ENCODE measurements at regions not wholly inside any gene's neighbourhood (a gene's known extent, or its start where the extent isn't known, plus 50 kb on each side); places are given as distances from the start of the nearest gene placed in this dataset.

DNA sequence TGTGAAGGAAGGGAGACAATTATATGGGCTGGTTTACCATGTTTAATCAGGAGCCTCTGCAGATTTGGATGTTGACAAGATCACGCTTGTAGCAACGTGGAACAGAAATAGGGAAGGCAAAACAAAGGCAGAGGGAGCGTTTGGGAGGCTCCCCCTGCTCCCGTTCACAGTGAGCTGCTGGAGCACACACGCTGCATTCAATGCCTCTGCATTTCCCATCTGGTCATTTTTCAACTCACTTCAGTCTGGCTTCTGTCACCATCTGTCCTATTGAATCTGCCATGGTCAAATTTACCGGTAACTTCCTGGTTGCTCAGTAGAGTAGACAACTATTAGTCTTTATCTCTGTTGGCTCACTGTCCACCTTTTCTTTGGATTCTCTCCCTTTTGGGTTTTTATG lies 91.0 kb downstream of the NHLRC3 start:
- no peak for TF ChIP-seq POLR2AphosphoS5 (IDR thresholded peaks at IDR 0.05)
- TF ChIP-seq POLR2A (IDR thresholded peaks at IDR 0.05) = no peak
- TF ChIP-seq EP300 (IDR thresholded peaks at IDR 0.05) = no peak
- TF ChIP-seq, protein P1, sequence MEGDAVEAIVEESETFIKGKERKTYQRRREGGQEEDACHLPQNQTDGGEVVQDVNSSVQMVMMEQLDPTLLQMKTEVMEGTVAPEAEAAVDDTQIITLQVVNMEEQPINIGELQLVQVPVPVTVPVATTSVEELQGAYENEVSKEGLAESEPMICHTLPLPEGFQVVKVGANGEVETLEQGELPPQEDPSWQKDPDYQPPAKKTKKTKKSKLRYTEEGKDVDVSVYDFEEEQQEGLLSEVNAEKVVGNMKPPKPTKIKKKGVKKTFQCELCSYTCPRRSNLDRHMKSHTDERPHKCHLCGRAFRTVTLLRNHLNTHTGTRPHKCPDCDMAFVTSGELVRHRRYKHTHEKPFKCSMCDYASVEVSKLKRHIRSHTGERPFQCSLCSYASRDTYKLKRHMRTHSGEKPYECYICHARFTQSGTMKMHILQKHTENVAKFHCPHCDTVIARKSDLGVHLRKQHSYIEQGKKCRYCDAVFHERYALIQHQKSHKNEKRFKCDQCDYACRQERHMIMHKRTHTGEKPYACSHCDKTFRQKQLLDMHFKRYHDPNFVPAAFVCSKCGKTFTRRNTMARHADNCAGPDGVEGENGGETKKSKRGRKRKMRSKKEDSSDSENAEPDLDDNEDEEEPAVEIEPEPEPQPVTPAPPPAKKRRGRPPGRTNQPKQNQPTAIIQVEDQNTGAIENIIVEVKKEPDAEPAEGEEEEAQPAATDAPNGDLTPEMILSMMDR (IDR thresholded peaks at IDR 0.05) = no peak
- WGBS, 2 donors = 68 to 71% methylated on average over 6 of the region's 6 CpGs
- Histone ChIP-seq H3K4me1 (no peaks in the 10 kb centered on the region), H3K9me3 (no peaks in the 10 kb centered on the region), H3K36me3 (no peaks in the 10 kb centered on the region), H3K27ac (no peak overlapping the region), H3K4me3 (no peak overlapping the region), H3K27me3 (no peaks in the 10 kb centered on the region)
- intact Hi-C loops (cut with DNase I) = no loop called here
- no peak for DNase-seq

DNA sequence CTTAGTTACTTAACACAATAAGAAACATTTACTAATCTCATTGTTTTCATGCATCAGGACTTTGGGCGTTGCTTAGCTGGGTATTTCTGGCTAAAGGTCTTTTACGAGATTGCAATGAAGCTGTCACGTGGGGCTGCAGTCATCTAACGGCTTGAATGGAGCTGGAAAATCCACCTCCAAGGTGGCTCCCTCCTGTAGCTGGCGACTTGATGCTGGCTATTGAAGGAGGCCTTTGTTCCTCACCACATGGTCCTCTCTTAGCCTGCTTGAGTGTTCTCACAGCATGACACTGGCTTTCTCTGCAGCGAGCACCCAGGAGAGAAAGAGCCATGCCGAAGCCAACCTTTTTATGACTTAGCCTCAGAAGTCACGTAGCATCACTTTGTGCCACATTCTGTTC lies 92.0 kb downstream of the NHLRC3 start:
- Histone ChIP-seq H3K9me3 (no peaks in the 10 kb centered on the region), H3K27ac (no peak overlapping the region), H3K4me3 (no peak overlapping the region), H3K4me1 (no peaks in the 10 kb centered on the region), H3K27me3 (no peaks in the 10 kb centered on the region), H3K36me3 (no peaks in the 10 kb centered on the region)
- WGBS, 2 donors = 84 to 85% methylated on average over 8 of the region's 8 CpGs
- intact Hi-C loops (cut with DNase I) = no loop called here
- no peak for DNase-seq
- no peak for TF ChIP-seq POLR2A (IDR thresholded peaks at IDR 0.05)
- TF ChIP-seq POLR2AphosphoS5 (IDR thresholded peaks at IDR 0.05) = no peak
- TF ChIP-seq, protein P1 (IDR thresholded peaks at IDR 0.05) = no peak
- no peak for TF ChIP-seq EP300 (IDR thresholded peaks at IDR 0.05)

DNA sequence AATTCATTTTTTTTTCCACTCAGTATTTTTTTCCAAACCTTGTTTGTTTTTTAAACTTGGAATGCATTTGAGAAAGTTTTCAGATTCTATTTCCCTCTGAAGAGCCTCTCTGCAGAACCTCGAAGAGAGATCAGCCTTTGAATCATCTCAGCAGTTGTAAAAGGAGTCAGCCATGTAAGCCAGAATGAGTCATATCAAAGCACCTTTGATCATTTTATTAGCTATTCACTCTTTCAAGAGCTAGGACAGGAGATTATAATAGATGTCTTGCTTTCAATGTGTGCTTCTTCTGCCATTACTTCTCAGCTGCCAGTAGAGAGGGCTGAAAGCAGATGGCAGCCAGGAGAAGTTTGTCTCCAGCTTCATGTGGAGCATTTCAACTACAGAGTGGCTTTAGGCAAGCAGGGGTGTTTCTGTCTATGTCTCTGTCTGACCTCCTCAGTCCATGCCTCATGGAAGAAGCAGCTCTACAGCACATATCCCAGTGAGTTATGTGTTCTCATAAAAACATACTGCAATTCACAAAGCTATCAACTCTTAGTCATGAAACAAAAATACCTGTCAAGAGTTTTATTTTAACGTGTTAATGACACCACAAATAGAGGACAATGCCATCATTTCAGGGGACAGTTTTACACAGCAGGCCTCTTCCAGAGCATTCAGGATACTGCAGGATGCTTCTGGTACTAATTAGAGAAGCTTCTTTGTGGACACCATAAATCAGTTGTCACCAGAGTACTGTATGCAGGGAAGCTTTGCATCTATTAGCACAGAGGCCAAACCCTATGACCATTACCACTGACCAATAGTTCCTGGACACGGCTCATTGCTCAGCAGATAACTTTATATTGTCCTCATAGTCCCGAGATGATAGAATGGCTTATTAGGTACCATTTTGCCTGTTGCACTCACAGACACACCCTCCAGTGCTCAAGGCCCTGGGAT lies 94.3 kb downstream of the NHLRC3 start:
- no peak overlapping the region for H3K4me3 ChIP-seq
- 50 to 61% methylated on average over 4 of the region's 4 CpGs for WGBS, 2 donors
- no peak overlapping the region for H3K27ac ChIP-seq
- intact Hi-C loops (cut with DNase I) = no loop called here
- H3K9me3 ChIP-seq = no peaks in the 10 kb centered on the region
- DNase-seq = no peak
- no peaks in the 10 kb centered on the region for H3K27me3 ChIP-seq
- TF ChIP-seq, protein P1 (IDR thresholded peaks at IDR 0.05) = no peak
- no peak for TF ChIP-seq POLR2A (IDR thresholded peaks at IDR 0.05)
- no peak for TF ChIP-seq EP300 (IDR thresholded peaks at IDR 0.05)
- no peak for TF ChIP-seq POLR2AphosphoS5 (IDR thresholded peaks at IDR 0.05)
- H3K36me3 ChIP-seq = no peaks in the 10 kb centered on the region
- no peaks in the 10 kb centered on the region for H3K4me1 ChIP-seq

DNA sequence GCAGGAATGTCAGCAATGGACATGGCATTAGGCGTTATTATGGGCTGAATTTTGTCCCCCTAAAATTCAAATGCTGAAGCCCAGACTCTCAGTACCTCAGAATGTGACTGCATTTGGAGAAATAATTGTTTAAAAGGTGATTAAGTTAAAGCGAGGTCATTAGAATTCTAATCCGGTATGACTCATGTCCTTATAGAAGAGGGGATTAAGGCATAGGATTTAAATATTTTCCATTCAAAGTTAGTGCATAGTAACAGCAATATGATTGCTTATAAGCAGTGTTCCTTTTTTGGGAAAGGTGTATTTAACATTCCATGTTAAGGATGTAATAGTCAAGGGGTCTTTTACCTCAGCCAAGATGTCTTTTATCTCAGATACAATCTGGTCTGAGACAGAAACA lies 95.5 kb downstream of the NHLRC3 start:
- 89 to 92% methylated on average over 3 of the region's 3 CpGs for WGBS, 2 donors
- Histone ChIP-seq H3K27ac (no peak overlapping the region), H3K4me3 (no peak overlapping the region), H3K36me3 (no peaks in the 10 kb centered on the region), H3K27me3 (no peaks in the 10 kb centered on the region), H3K4me1 (no peaks in the 10 kb centered on the region), H3K9me3 (no peaks in the 10 kb centered on the region)
- no peak for DNase-seq
- intact Hi-C loops (cut with DNase I) = no loop called here
- TF ChIP-seq EP300 (IDR thresholded peaks at IDR 0.05) = no peak
- TF ChIP-seq POLR2A (IDR thresholded peaks at IDR 0.05) = no peak
- no peak for TF ChIP-seq POLR2AphosphoS5 (IDR thresholded peaks at IDR 0.05)
- TF ChIP-seq, protein P1 (IDR thresholded peaks at IDR 0.05) = no peak

Data from sigmoid colon (tissue), 6 donors.